ENCODE measurements at regions not wholly inside any gene's neighbourhood (a gene's known extent, or its start where the extent isn't known, plus 50 kb on each side); places are given as distances from the start of the nearest gene placed in this dataset.

GRCh38 chr4:120277391-120277790, 210.7 kb upstream of the MAD2L1 start:
- no peak for TF ChIP-seq CTCF (IDR thresholded peaks at IDR 0.05; ENCODE audit: insufficient read depth, low read length, poor library complexity, severe bottlenecking)
- no peak for TF ChIP-seq EZH2phosphoT487 (conservative IDR thresholded peaks at IDR 0.05; ENCODE audit: low read length)
